NCI-H187 treated with DMSO at 0.1 percent for 48 hours (cell line): ENCODE measurements at regions not wholly inside any gene's neighbourhood (a gene's known extent, or its start where the extent isn't known, plus 50 kb on each side); places are given as distances from the start of the nearest gene placed in this dataset.

Experiments used
- DNase-seq: peaks from one replicate; lab custom pipeline; 2025; lab: John Stamatoyannopoulos, UW

DNA sequence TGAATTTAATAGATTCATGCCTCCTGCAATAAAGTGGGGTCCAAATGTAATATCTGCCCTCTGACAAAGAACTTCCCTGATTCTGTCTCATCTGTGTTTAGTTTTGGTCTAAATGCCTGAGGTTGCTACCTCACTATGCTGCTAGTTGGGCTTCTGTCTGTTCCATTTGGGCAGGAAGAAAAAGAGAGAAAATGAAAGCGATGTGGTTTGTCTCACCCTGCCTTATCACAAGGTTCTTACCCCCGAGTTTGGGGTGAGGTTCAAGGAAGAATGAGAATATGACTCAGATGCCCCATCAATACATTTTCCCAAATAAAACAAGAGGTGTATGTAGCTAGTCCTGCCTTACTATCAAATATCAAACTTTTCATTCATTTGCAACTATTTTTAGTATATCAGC lies 132.1 kb upstream of the MTAP start:
- DNase-seq = no peak

DNA sequence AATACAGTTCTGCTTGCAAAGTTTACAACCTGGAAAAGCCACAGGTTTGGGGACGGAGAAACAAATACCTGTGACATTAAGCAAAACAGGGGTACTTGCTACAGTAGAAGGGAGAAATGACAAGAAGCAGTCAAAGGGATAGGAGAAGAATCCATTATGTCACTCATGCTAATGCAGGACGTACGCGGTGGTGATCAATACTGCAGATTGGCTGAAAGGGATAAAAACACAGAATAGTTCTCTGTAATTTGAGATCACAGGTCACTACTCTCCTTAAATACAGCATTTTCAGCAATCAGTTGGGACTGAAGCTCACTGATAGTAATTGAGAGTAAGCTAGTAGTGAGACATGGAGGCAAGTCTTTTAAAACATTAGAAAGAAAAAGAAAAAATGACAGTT lies 130.3 kb upstream of the MTAP start:
- DNase-seq = no peak

DNA sequence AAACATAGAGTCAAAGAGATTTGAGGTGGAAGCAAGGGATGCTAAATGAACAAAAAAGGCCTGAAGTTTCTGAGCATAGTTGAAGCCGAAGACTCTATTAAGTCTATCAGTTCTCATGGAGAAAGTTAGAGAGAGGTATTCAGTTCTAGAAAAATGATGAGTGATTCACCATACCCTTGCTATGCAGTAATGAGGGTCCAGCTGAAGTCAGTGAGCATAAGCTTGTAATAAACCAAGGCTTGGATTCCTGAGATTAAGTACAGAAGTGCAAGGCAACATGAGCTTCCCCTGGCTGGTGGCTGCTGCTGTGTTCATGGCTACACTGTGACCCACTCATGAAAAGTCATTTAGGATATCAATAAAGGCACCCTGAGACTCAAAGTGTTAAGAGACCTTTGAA lies 129.7 kb upstream of the MTAP start:
- no peak for DNase-seq

DNA sequence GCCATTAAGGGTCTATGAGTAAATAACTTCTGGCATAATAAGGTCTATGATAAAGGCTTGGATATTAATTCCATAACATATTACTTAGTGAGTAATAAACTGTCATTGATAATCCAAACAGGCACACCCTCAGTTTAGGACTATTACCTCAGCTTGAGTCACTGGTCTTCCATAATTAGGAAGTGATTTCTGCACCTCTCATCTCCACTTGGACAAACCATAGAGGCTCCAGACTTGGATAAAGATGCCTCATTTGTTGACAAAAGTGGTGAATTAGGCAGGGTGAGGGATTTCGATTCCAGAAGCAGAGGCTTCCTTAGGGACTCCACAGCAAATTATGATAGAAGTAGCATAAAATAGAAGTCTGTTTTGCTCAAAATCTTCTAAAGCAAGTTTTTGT lies 127.5 kb upstream of the MTAP start:
- DNase-seq = no peak

DNA sequence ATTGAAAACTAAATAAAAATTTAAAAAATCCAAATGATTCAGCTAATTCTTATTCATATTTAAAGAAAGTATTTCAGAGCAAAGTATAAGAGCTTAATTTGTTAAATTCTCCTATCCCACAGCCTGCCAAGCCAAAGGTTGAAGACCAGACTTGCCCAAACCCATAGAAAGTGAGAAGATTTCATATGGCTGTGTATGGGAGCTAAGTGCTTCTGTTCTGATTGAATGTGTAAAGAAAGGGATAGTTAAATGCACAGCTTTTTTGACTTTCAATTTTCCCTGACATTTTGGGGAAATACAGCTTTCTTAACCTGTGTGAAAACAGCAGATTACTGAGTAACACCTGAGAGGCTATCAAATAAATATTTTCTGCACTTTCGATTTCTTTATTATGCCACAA lies 125.0 kb upstream of the MTAP start:
- DNase-seq = no peak

DNA sequence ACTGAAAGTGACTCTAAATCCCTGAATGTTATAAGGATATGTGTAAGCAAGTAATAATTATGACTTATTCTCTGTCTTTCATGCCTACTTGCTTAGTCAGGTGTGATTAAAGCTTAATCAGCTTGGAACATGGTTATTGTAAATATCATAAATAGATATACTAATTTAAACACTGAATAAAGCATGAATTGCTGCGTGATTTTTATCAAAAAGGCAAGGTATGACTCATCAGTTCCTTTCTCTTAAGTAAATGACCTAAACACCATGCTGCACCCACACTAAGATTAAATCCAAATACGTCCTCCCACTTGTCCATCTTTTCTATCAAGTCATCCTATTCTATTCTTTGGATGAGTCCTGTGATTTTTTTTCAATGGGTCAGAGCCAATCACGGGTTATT lies 124.6 kb upstream of the MTAP start:
- no peak for DNase-seq

DNA sequence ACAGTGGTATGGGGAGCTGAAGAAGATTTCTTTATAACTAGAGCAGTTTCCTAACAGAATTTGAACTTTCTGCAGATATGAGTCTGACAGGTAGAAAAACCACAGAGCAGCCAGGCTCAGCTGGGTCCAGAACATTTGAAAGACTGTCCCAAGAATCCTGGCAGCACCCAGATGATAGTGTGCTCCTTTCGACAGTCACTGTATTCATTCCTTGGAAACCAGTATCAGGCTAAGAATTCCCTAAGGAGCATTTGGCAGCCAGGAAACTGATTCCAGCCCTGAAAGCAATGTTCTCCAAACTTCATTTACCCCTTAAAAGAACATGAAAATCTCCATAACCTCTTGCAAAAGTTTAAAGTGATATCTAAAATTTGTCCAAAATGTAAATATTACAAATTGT lies 123.0 kb upstream of the MTAP start:
- no peak for DNase-seq

DNA sequence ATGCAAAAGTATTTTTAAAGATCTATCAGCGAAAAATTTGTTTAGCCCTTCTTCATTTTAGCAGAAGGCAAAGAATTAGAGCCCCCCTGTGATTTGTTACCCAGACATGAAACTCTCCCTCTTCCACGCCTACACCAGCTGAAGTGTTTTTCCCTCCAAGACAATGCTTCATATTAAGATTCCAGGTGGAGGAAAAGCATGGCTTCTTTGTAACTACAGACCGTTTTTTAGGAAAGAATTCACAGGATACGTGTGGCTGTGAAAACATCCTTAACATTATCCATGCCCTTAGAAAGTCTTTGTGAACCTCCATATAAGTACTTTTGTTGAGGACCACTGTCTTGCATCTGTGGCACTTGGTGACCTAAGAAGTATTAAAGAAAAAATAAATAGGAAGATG lies 121.8 kb upstream of the MTAP start:
- no peak for DNase-seq

DNA sequence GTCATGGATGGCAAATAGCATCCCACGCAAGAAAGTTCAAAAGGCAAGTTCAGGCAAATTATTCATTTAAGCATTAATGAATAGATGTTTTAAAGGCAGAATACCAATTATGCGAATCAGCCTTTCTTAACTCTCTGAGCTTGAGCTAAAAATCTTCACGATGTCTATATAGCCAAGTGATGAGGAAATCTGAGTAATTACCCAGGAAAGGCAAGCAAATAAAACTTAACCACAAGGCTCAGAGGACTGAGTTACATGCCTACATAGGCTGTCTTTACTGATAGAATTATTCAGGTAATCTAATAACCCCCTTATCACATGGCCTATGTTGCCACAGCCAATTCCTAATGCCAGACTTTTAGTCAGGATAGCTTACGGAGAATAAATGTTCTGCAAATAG lies 120.8 kb upstream of the MTAP start:
- DNase-seq = no peak

DNA sequence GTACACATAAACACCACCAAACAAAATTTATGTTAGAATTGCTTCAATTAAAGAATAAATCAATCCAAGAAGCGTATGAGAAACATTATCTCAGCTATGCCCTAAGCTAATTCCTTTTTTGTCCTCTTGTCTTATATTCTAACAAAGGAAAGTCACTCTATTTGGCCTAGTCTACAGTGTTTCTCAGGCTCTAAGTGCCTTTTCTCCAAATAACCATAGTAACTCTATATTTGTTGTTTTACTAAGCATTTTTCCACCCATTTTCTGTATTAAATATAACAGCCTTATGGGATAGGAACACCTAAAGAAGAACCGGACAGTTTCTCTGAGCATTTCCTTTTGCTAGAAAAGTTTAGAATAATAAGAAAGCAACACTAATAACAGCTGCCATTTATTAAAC lies 120.1 kb upstream of the MTAP start:
- no peak for DNase-seq

DNA sequence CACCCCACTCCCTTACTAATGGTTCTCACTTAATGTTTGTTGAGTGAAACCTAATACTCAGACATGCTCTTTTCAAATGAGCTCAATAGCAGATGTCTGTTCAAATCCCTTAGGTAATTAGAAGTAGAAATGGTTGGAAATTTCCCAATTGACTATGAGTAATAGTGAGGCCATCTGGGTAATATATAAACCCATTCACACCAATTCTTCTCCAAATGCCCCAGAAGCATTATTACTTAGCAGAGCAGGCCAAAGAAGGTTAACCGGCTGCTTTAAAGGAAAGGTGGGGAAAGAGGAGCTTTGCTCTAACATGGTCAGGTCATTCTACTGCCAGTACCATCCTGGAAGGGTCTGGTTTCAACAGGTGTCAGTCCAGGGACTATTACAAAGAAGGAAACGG lies 119.5 kb upstream of the MTAP start:
- DNase-seq = no peak

DNA sequence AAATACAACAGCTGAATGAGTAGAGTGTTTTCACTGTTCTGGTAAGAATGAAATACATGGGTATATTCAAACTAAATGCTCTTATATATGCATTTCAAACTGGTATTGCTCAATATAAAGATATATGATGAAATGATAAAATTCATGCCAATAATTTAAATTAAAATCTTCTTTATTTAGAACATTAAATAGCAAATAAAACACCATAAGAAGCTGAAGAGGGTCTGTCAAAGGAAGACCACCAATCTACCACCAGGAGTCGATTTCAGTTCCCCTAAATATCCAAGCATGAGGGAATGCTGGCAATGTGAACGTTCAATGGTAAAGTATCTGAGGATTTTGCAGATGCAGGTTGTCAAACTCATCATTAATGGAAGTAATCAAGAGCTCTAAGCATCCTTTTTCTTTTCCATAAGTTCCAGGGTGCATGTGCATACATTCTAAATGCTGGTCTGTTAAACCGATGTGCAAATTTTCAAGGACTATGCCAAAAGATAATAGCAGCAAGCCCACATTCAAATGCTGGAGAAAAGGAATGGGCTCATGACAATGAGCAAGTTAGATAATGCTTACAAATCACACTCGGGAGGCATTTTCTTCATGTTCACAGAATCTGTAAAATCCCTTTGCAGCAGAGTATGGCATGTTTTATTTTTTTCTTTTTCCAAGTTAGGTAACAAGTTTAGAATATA lies 118.8 kb upstream of the MTAP start:
- DNase-seq = no peak

DNA sequence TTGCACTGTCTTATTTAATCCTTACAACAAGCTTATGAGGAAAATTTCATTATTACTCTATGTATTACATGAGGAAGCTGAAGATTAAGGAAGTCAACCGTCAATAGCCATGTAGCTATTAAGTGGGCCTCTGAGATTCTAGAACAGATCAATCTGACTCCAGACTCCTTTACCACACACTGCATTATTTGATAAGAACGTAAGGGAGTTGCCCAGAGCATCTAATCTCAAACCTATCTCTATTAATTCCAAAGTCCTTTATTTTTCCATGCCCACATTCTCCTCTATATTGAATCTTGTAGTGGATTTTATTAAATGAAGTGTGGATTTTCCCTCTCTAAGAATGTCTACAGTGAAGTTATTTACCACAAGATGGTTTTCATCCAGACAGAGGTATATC lies 118.2 kb upstream of the MTAP start:
- DNase-seq = no peak

DNA sequence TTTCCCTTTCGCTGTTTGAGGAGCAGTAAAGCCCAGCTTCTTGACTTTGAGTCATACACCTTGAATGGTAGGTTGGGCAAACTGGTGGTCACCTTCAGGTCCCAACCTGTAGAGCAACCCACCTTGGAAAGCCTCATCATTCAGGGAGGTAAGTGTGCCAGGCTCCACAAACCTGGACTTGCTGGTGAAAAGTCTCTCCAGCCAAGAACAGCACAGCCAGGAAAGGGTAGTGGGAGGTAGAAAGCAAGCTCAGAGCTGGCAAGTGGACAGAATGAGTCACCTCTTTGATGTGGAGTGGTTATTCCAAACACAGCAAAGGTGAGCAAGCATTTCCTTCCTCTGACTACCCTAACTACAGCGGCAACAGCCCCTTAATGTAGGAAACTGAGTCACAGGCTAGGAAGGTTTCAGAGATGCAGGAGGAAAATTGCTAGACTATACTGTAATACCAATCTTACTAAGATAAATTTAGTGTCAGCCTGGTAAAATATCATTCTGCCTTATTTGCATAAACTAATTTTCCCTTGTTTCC lies 117.5 kb upstream of the MTAP start:
- no peak for DNase-seq

DNA sequence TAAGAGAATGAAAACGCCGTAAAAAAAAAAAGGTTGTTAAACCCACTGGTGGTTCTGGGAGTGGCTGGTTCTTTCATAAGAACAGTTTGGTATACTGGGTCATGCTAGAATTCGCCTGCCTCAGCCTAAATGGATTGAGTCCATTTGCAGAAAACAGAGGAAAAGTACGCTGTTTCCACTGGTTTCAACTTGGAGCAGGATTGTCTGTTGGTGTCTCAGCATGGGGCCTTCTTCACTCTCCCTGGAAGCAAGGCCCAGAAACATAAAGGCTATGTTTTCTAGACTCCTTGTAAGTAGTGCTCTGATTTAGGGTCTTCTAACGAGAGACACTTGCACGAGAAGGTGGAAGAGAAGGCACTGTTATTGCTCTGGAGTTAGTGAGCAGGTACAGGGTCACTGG lies 116.9 kb upstream of the MTAP start:
- no peak for DNase-seq

DNA sequence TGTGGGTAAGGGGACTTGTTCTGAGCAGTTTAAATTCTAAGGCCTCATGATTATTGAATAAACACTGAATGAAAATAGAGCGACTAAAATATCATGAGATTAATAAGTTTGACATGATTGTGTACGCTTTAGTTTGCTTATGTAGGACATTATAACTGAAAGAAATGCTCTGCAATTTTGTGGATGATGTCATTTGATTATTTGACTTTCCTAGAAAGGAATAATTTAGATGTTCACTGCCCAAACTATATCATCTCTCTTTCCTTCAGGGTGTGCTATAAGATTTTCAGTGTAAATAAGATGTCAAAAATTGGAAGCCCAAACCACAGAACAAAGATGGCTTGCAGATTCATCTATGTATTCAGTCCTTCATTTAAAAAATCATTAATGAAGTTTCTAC lies 115.7 kb upstream of the MTAP start:
- DNase-seq = no peak

DNA sequence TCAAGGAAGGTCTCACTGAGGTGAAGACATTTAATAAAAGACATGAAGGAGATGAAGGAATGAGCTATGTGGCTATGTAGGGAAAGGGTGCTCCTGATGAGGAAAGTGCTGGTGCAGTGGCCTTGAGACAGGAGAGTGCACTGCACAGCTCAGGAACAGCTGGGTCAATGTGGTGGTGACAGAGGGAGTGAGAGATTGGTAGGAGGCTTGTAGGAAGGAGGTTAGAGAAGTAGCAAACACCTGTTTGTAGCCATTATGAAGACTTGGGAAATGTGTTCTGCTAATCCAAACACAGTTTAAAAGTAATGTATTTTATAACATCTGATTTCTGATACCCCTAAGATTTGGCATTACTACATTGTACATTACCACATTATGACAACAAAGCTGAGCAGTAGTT lies 115.1 kb upstream of the MTAP start:
- no peak for DNase-seq

DNA sequence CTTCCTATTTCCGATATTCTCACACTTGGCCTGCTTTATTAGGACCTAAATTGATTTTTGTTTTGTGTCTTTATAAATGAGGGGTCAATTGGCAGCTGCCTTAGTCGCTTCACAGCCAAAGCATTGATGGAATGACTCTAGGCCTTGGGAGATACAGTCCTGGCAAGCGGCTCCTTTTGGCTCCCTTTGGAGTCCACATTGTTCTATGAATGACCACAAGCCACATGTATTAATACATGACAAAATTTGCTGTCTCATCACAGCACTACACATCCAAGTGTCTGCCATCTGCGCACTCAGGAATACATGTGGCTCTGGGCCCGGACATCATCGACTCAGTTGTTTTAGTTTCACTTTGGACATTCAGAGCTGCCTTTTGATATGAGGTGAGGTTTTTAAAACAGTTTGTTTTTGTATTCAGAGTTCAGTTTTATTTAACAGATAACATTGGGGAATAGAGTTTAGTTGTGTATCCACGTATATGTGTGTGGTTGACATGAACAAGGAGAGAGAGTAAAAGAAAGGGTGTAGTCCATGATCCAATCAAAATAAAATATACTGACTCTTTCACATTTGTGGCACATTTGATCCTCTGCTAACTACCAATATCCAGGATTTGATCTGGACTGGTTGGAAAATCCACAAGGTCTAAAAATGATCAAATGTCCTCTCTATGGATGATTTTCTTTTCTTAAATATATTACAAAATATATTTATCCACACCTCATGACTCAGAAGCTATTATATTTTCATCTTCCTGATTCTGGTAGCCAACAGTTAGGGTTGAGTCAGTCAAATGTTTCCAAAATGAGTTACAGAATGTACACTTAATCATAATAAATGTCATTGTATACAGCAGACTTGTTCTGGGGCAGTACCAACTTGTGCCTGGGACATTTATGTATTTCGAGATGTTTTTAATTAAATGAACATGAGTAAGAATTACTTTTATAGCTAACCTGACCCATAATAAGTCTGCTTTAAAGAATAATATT lies 114.0 kb upstream of the MTAP start:
- DNase-seq = no peak

DNA sequence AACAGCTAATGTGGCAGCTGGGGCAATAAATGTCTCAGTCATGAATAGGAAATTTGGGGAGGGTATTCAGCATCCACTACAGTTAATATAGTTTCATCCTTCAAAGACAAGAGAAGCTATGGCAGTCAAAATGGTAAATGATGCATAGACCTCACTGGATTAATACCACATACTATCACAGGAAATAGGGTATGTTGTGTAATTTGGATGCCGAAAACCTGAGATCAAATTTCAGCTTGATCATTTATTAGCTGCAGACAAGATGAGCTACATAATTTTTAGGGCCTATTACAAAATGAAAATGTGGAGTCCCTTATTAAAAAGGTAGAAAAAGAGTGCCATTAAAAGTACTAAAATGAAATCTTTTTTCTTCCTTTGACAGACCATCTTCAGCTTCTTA lies 112.6 kb upstream of the MTAP start:
- no peak for DNase-seq

DNA sequence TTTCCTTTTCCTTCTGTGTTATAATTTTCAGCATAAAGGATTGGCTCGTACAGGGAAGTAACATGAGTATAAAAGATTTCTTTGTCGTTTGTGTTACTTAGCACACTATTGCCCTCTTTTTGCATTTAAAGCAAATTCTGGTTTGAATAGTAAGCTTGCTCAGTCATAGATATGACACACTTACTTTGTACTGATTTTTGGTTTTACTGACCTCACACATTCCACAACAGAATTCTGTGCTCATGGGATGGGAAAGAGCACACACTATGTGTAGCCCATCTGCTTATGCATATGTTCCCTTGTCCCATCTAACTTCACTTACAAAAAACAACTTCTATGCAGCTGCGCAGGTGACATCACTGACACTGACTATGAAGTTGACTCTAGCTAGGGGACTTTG lies 111.9 kb upstream of the MTAP start:
- DNase-seq = no peak

DNA sequence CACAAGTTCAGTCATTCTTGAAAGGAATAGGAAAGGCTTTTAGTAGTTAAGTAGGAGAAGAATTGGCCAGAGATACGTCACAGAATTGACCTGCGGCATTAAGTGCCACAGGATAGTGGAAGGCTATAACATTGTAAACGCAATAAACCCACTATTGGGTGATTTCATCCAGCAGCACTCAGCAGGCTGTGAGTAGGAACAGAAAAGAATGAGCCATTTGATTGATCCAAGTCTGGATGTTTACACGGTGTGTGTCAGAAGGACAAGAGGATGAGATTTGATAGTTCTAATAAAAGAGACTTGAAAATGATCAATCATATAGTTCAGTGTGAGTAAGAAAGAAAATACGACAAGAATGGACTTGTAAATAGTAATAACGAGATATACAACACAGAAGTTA lies 110.0 kb upstream of the MTAP start:
- no peak for DNase-seq

DNA sequence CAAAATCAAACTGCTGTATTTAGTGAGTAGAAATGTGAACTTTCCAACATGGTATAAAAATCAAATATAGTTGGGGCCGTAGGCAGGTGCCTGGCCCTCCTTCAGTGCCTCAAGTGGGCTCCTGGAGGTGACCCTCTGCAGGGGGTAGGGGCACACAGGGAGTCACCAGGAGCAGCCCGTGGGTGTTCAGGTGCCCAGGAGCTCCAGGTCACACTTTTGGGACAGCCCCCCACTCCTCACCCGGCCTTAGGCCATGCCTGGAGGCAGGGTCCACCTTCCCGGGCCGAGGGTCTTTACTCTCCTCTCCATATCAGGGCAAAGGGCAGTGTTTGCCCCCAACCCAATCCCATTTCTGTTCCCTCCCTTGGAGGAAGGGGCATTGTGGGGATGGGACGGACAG lies 108.0 kb upstream of the MTAP start:
- DNase-seq = no peak

DNA sequence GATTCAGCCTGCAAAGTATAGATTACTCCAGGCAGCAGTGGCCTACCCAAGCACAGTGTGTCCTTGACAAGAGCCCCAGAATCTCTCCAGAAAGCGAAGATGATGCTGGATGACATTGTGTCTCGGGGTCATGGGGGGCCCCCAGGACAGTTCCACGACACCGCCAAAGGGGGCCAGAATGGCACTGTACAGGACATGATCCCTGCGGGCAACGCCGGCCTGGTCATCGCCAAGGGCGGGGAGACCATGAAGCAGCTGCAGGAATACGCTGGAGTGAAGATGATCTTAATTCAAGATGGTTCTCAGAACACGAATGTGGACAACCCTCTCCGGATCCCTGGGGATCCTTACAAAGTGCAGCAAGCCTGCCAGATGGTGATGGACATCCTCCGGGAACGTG lies 107.0 kb upstream of the MTAP start:
- DNase-seq = no peak
